ENCODE measurements at regions not wholly inside any gene's neighbourhood (a gene's known extent, or its start where the extent isn't known, plus 50 kb on each side); places are given as distances from the start of the nearest gene placed in this dataset.

GRCh38 chr11:127472505-127472904 is 471.9 kb upstream of the KIRREL3 start:
- TF ChIP-seq EZH2phosphoT487 (IDR thresholded peaks at IDR 0.05; ENCODE audit: borderline replicate concordance, low read length) (no peak), CTCF (IDR thresholded peaks at IDR 0.05; ENCODE audit: low read depth, low read length, poor library complexity, severe bottlenecking) (no peak)

Data from DOHH2 (cell line).